Activated T-cell treated with anti-CD3 and anti-CD28 coated beads, Interleukin-2, amount 50 U/mL, for 72 hours (primary cell): ENCODE measurements at regions not wholly inside any gene's neighbourhood (a gene's known extent, or its start where the extent isn't known, plus 50 kb on each side); places are given as distances from the start of the nearest gene placed in this dataset.

Source experiments
- ATAC-seq, 2 donors: fragments of 150-1000 bp; cut with Tn5 transposase; replicated peaks in 1 of 2; 2 replicates each; pipeline ENCODE4 v1.10.0; 2021; ENCODE audit warnings: moderate library complexity in 2 of 2, mild to moderate bottlenecking in 1 of 2
- DNase-seq, 2 donors: peaks; one replicate each; pipeline ENCODE4 v3.0.0; 2021 to 2022; ENCODE audit warnings: mixed read lengths in 1 of 2
- H3K27ac Mint-ChIP-seq: one replicate; pipeline ENCODE4 v1.8.0; 2022; ENCODE audit warnings: mild to moderate bottlenecking, moderate library complexity, mixed read lengths
- H3K27me3 Mint-ChIP-seq: one replicate; pipeline ENCODE4 v1.8.0; 2022; ENCODE audit warnings: low read depth, mixed read lengths
- H3K36me3 Mint-ChIP-seq, 2 donors: one replicate each; pipeline ENCODE4 v1.8.0; 2022; ENCODE audit warnings: mixed read lengths in 2 of 2, mild to moderate bottlenecking in 1 of 2; ENCODE audit not compliant: insufficient read depth in 2 of 2
- H3K4me1 Mint-ChIP-seq: one replicate; pipeline ENCODE4 v1.8.0; 2022; ENCODE audit warnings: low read depth, mixed read lengths
- H3K4me3 Mint-ChIP-seq, 2 donors: one replicate each; pipeline ENCODE4 v1.8.0; 2022; ENCODE audit warnings: mild to moderate bottlenecking in 2 of 2, mixed read lengths in 2 of 2, moderate library complexity in 2 of 2
- H3K9me3 Mint-ChIP-seq, 2 donors: one replicate each; pipeline ENCODE4 v1.8.0; 2022; ENCODE audit warnings: mixed read lengths in 2 of 2

GRCh38 chr9:79152306-79152705 is 419.5 kb upstream of the TLE4 start:
- no peak for ATAC-seq
- H3K36me3 Mint-ChIP-seq, result no peaks in the 10 kb centered on the region

DNA sequence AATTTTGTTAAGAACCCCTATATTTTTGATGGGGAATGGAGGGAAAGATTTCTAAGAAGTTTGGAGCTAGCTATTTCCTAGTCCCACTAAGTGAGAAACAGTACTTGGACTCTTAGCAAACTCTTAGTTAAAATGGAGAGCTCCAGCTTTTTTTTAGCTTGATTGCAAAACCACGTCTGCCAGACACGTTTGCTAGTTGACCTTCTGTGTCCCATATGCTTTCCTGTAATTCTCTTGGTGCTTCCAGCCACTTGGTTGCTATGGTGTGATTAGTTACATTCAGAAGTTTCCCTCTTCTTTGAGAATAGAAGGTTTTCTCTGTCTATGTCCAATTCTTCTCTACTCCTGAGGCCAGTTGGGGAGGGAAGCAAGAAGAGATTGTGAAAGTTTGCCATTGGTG is 417.0 kb upstream of the TLE4 start:
- H3K4me1 Mint-ChIP-seq, result no peaks in the 10 kb centered on the region
- no peak overlapping the region for H3K27ac Mint-ChIP-seq
- DNase-seq, result no peak
- peaks cover 0 to 2% of the 10 kb centered on the region in 2 donors for H3K9me3 Mint-ChIP-seq
- ATAC-seq, result no peak
- no peaks in the 10 kb centered on the region for H3K27me3 Mint-ChIP-seq
- H3K4me3 Mint-ChIP-seq, result no peak overlapping the region
- H3K36me3 Mint-ChIP-seq, result no peaks in the 10 kb centered on the region

More at GRCh38 chr9:79152306-79152705, 419.5 kb upstream of the TLE4 start:
- Mint-ChIP-seq H3K27me3 (no peaks in the 10 kb centered on the region), H3K9me3 (peaks cover 1 to 2% of the 10 kb centered on the region in 2 donors), H3K4me1 (no peaks in the 10 kb centered on the region), H3K27ac (no peak overlapping the region), H3K4me3 (no peak overlapping the region)
- no peak for DNase-seq

- DNase-seq (no peak), ATAC-seq (no peak)
- Mint-ChIP-seq H3K27me3 (no peaks in the 10 kb centered on the region), H3K27ac (no peak overlapping the region), H3K36me3 (no peaks in the 10 kb centered on the region), H3K4me3 (no peak overlapping the region), H3K9me3 (peaks cover 0 to 2% of the 10 kb centered on the region in 2 donors), H3K4me1 (no peaks in the 10 kb centered on the region)
These were observed 416.5 kb upstream of the TLE4 start for GRCh38 chr9:79155308-79155707.

- no peaks in the 10 kb centered on the region for H3K4me1 Mint-ChIP-seq
- peaks cover 0 to 3% of the 10 kb centered on the region in 2 donors for H3K9me3 Mint-ChIP-seq
- H3K4me3 Mint-ChIP-seq, result no peak overlapping the region
- DNase-seq (no peak), ATAC-seq (no peak)
- no peaks in the 10 kb centered on the region for H3K27me3 Mint-ChIP-seq
- no peaks in the 10 kb centered on the region for H3K36me3 Mint-ChIP-seq
- no peak overlapping the region for H3K27ac Mint-ChIP-seq
These were observed 408.2 kb upstream of the TLE4 start for GRCh38 chr9:79163544-79163943.

- no peak overlapping the region for H3K27ac Mint-ChIP-seq
- no peaks in the 10 kb centered on the region for H3K27me3 Mint-ChIP-seq
- no peak for DNase-seq
- H3K9me3 Mint-ChIP-seq, result peaks cover 0 to 3% of the 10 kb centered on the region in 2 donors
- no peaks in the 10 kb centered on the region for H3K4me1 Mint-ChIP-seq
- H3K4me3 Mint-ChIP-seq, result no peak overlapping the region
- no peaks in the 10 kb centered on the region for H3K36me3 Mint-ChIP-seq
- no peak for ATAC-seq
These were observed 407.4 kb upstream of the TLE4 start for GRCh38 chr9:79164406-79164805.

DNA sequence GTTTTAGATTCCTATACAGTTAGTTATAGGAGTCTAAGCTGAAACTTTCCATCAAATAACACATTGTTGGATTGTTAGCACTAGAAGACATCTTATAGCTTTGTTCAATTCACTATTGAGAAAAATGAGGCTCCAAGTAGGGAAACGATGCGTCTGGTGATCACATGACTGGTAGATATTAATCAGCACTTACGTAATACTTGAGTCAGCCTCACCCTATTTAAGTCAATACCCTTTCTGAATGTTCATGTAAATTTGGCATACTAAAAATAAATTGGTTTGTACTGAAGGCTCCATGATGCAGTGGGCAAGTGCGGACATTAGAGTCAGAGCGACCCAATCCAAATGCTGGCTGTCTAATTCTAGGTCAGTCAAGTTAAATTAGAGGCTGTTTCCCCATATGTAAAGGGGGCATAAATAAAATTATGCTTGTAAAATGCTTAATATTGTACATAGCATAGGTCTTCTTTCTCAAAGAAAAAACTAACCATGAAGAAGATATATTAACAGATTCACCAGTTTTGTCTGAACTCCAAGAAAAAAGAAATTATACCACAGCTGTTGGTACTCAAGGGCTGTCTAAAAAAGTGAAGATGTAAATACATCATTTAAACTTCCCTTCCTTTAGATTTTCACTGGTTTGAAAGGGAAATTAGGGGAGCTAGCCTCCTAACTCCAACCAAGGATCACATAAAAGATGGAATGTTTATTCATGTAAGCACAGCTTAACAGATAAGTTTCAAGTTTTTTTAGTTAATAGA is 406.6 kb upstream of the TLE4 start:
- no peak for ATAC-seq
- H3K4me1 Mint-ChIP-seq, result no peaks in the 10 kb centered on the region

DNA sequence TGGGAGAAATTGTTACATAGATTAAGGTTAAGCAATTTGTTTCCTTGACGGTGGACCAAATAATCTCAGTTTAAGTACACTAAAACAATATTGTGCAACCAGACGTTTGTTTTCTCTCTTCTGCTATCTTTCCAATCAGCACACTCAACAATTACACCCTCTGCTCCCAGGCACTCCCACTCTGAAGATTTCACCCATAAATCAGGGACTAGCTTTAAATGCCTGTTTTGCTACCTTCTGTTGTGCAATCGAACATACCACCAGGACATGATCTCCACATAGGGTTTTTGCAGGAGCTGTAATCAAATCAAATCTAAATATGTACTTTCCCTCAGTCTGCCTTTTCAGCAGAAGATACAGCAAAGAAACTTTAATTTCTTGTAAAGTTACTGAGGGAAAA is 405.8 kb upstream of the TLE4 start:
- Mint-ChIP-seq H3K9me3 (peaks cover 3% of the 10 kb centered on the region in 2 donors), H3K27ac (no peak overlapping the region), H3K4me1 (no peaks in the 10 kb centered on the region), H3K36me3 (no peaks in the 10 kb centered on the region), H3K27me3 (no peaks in the 10 kb centered on the region), H3K4me3 (no peak overlapping the region)
- no peak for ATAC-seq
- DNase-seq, result no peak

More for the DNA sequence above, 406.6 kb upstream of the TLE4 start:
- DNase-seq, result no peak
- peaks cover 0 to 3% of the 10 kb centered on the region in 2 donors for H3K9me3 Mint-ChIP-seq
- H3K27me3 Mint-ChIP-seq, result no peaks in the 10 kb centered on the region
- H3K36me3 Mint-ChIP-seq, result no peaks in the 10 kb centered on the region
- H3K27ac Mint-ChIP-seq, result no peak overlapping the region
- no peak overlapping the region for H3K4me3 Mint-ChIP-seq

DNA sequence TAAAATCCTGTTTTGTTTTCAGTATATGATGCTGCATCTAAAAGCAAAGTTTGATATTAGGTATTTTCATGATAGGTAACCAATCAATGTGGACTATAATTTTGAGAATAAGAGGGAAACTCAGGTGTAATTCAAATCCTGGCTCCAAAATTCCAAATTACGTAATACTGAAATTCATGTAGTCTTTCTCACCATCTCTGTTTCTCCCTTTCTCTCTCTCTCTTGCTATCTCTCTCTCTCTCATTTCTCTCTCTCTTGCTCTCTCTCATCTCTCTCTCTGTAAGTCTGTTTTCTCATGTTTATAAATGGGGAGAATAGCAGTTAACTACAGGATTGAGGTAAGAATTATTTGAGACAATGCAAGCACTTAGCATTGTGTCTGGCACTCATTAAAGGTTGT is 401.1 kb upstream of the TLE4 start:
- Mint-ChIP-seq H3K36me3 (no peaks in the 10 kb centered on the region), H3K4me1 (no peaks in the 10 kb centered on the region), H3K27ac (no peak overlapping the region)

GRCh38 chr9:79173932-79174331 is 397.8 kb upstream of the TLE4 start:
- Mint-ChIP-seq H3K4me3 (no peak overlapping the region), H3K4me1 (no peaks in the 10 kb centered on the region), H3K27ac (no peak overlapping the region), H3K9me3 (peaks cover 3 to 4% of the 10 kb centered on the region in 2 donors), H3K36me3 (no peaks in the 10 kb centered on the region), H3K27me3 (peaks cover 7% of the 10 kb centered on the region)
- DNase-seq (no peak), ATAC-seq (no peak)

More for the DNA sequence above, 401.1 kb upstream of the TLE4 start:
- DNase-seq (no peak), ATAC-seq (no peak)
- Mint-ChIP-seq H3K4me3 (no peak overlapping the region), H3K27me3 (peaks cover 7% of the 10 kb centered on the region), H3K9me3 (peaks cover 0 to 3% of the 10 kb centered on the region in 2 donors)

DNA sequence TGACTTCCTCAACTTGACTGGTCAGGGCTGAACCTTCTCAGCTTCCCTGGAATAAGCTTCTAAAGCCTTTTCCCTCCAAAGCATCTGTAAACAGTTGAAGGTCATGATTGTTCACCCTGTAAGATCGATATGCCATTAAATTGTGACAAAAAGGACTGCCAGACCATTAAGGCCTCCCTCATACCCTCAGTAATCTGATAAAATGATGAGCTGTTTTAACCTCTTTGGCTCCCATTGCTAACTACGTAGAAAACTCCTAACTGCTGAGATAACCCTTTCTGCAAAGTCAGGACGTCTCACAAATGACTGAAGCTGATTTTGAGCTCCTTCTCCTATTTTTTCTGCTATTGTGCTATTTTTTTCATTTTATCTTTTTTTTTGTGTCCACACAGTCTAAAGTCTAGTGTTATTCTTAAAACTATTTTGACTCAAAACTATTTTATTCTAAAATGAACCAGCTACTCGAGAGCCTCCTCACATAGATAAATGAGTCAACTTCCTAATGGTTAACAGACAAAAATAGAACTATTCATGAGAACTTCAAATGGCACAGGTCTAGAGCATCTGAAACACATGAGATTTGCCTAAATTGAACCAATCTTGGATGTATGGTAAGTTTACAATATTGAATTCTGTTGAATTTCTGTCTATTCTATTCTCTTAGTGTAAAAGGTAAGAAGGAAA is 395.6 kb upstream of the TLE4 start:
- no peak for DNase-seq
- ATAC-seq, result no peak
- H3K36me3 Mint-ChIP-seq, result no peaks in the 10 kb centered on the region
- H3K4me1 Mint-ChIP-seq, result no peaks in the 10 kb centered on the region
- no peak overlapping the region for H3K27ac Mint-ChIP-seq
- H3K27me3 Mint-ChIP-seq, result peaks cover 7% of the 10 kb centered on the region
- peaks cover 4% of the 10 kb centered on the region in 2 donors for H3K9me3 Mint-ChIP-seq
- no peak overlapping the region for H3K4me3 Mint-ChIP-seq

- no peak for DNase-seq
- H3K36me3 Mint-ChIP-seq, result no peaks in the 10 kb centered on the region
- peaks cover 0 to 4% of the 10 kb centered on the region in 2 donors for H3K9me3 Mint-ChIP-seq
- no peaks in the 10 kb centered on the region for H3K4me1 Mint-ChIP-seq
- H3K27ac Mint-ChIP-seq, result no peak overlapping the region
- H3K4me3 Mint-ChIP-seq, result no peak overlapping the region
- no peak for ATAC-seq
- H3K27me3 Mint-ChIP-seq, result no peaks in the 10 kb centered on the region
These were observed 386.9 kb upstream of the TLE4 start for GRCh38 chr9:79184831-79185230.

DNA sequence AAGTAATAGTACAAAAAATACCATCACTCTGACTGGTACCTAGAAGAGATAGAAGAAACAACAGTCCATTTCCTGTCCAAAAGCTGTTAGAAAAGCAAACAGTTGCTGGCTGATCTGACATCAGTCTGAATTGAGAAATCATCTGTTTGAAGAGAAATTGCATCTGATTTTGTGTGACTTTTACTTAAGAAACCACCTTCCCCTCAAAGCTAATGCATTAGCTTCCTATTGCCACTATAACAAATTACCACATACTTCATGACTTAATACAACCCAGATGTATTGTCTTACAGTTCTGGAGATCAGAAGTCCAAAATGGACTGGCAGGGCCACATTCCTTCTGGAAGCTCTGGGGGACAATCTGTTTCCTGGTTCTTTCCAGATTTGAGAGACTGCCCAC is 385.9 kb upstream of the TLE4 start:
- no peak for DNase-seq
- H3K9me3 Mint-ChIP-seq, result no peaks in the 10 kb centered on the region
- H3K4me1 Mint-ChIP-seq, result no peaks in the 10 kb centered on the region
- no peak overlapping the region for H3K27ac Mint-ChIP-seq
- no peaks in the 10 kb centered on the region for H3K27me3 Mint-ChIP-seq
- H3K4me3 Mint-ChIP-seq, result no peak overlapping the region
- no peaks in the 10 kb centered on the region for H3K36me3 Mint-ChIP-seq
- ATAC-seq, result no peak

GRCh38 chr9:79189511-79189924 is 382.2 kb upstream of the TLE4 start:
- Mint-ChIP-seq H3K4me1 (no peaks in the 10 kb centered on the region), H3K4me3 (no peak overlapping the region), H3K27me3 (no peaks in the 10 kb centered on the region), H3K36me3 (no peaks in the 10 kb centered on the region), H3K9me3 (no peaks in the 10 kb centered on the region), H3K27ac (no peak overlapping the region)
- no peak for DNase-seq
- ATAC-seq, result no peak
